Activated CD4-positive, CD25-positive, alpha-beta regulatory T cell treated with anti-CD3 and anti-CD28 coated beads, Interleukin-2, amount 50 U/mL, for 72 hours (primary cell): ENCODE measurements at regions not wholly inside any gene's neighbourhood (a gene's known extent, or its start where the extent isn't known, plus 50 kb on each side); places are given as distances from the start of the nearest gene placed in this dataset.
"Not testable (repeated sequence)": the region's sequence is repeated elsewhere in the genome, so short reads cannot be mapped to it uniquely, and the experiment has no call there.

Source experiments
- DNase-seq: peaks from one replicate; pipeline ENCODE4 v3.0.0; 2021

- no peak for DNase-seq
These were observed 152.7 kb upstream of the KITLG start for GRCh38 chr12:88733008-88733407.

- no peak for DNase-seq
These were observed 148.9 kb upstream of the KITLG start for GRCh38 chr12:88729196-88729595.

DNA sequence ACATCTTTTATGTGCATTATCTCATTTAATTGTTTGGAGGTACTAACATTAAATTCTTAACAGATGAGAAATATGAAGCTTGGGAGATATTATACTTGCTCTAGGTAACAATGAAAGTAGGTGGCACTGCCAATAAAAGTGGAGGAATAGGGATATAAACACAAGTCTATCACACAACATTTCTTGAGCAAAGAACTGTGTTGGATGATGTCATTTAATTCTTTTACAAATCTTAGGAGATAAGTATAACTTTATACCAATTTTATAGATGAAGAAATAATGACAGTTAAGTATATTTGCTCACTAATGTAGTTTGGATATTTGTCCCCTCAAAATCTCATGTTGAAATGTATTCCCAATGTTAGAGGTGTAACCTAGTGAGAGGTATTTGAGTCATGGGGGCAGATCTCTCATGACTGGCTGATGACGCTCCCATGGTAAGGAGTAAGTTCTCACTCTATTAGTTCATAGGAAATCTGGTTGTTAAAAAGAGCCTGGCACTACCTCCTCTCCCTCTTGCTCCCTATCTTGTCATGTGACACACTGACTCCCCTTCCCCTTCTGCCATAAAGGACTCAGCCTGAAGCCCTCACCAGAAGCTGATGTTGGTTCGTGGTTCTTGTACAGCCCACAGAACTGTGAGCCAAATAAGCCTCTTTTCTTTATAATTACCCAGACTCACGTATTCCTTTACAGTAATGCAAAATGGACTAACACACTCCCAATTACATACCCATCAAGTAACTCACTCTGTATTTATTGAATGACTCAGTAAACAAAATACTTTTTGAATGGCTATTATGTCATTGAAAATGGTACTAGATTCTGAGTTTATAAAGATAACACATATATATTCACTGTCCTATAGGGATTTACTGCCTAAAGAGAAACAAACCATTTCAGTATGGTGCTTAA lies 146.8 kb upstream of the KITLG start:
- DNase-seq: no peak

DNA sequence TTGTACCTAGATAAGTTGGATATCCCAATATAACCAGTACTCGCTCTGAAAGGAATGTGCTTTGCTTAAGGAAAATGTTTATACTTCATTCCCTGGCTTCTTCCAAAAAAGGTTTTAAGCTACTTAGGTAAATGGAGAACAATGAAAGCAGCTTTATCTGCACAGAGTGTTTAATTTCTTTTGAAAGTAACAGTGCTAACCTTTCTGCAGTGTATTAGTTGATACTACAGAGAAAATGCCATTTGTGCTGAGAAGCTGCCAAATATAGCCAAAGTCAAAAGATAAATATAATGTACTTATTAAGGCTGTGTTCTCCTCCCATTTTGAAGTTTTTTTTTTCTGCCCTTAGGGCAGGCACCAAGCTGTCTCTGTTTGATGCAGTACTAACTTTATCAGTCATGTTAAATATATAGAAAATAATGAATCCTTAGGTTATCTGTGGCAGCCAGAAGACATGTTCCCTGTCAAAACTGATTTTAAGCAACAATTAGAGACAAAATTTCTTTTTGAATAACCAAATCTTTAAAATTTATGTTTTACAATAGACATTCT lies 145.4 kb upstream of the KITLG start:
- DNase-seq: no peak

DNA sequence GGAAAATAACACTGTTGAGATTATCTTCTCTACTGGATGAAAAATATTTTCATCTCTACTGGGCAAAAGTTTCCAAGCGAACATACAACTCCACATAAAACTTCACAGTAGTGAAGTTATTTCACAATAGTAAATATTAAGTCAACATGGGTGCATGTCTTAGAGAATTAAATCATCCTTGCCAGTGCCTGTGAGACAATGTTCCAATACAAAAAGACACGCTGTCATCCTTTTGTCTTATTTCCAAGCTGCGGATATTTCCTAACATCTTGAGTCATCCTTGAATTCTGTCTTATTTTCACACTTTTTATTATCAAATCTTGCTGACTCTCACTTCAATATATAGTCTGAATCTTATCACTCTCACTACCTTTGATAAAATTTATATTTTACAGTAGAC lies 142.9 kb upstream of the KITLG start:
- DNase-seq: no peak

GRCh38 chr12:88720785-88721650 lies 140.7 kb upstream of the KITLG start:
- DNase-seq: no peak

GRCh38 chr12:88720231-88720630 lies 140.0 kb upstream of the KITLG start:
- no peak for DNase-seq

GRCh38 chr12:88717188-88717587 lies 136.9 kb upstream of the KITLG start:
- no peak for DNase-seq

GRCh38 chr12:88716240-88716639 lies 136.0 kb upstream of the KITLG start:
- DNase-seq: no peak

DNA sequence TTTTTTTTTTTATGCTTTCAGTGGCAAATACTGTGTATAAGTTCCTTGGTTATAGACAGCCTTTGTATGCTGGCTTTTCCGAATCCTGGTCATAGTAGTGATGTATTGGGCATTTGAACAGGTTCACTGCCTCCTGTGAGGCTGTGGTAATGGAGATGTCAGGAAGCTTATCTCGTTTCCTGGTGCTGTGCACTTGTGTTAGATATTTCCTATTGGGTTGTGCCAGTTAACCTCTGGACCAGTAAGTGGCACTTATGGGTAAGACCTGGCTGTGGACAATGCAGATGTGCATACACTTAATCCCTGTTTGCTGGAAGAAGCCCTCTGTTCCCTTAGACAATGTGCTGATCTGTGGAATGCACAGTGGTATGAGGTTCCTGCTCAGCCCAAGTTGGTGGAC lies 135.4 kb upstream of the KITLG start:
- DNase-seq: no peak

DNA sequence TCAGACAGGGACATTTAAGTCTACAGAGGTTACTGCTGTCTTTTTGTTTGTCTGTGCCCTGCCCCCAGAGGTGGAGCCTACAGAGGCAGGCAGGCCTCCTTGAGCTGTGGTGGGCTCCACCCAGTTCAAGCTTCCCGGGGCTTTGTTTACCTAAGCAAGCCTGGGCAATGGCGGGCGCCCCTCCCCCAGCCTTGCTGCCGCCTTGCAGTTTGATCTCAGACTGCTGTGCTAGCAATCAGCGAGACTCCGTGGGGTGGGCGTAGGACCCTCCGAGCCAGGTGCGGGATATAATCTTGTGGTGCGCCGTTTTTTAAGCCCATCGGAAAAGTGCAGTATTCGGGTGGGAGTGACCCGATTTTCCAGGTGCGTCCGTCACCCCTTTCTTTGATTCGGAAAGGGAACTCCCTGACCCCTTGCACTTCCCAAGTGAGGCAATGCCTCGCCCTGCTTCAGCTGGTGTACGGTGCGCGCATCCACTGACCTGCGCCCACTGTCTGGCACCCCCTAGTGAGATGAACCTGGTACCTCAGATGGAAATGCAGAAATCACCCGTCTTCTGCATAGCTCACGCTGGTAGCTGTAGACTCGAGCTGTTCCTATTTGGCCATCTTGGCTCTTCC lies 134.1 kb upstream of the KITLG start:
- DNase-seq: not testable (repeated sequence)

GRCh38 chr12:88707800-88708199 lies 127.5 kb upstream of the KITLG start:
- DNase-seq: no peak

DNA sequence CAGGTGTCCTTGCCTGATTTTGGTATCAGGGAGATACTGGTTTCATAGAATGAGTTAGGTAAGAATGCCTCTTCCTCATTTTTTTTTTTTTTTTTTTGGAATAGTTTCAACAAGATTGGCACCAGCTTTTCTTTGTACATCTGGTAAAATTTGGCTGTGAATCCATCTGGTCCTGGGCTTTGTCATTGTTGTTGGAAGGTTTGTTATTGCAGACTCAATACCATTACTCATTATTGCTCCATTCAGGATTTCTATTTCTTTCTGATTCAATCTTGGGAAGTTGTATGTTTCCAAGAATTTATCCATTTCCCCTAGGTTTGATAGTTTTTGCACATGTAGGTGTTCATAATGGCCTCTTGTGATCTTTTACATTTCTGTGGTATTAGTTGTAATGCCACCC lies 126.0 kb upstream of the KITLG start:
- no peak for DNase-seq

- DNase-seq: no peak
These were observed 123.5 kb upstream of the KITLG start for GRCh38 chr12:88703790-88704189.

- no peak for DNase-seq
These were observed 118.2 kb upstream of the KITLG start for GRCh38 chr12:88698471-88698870.

DNA sequence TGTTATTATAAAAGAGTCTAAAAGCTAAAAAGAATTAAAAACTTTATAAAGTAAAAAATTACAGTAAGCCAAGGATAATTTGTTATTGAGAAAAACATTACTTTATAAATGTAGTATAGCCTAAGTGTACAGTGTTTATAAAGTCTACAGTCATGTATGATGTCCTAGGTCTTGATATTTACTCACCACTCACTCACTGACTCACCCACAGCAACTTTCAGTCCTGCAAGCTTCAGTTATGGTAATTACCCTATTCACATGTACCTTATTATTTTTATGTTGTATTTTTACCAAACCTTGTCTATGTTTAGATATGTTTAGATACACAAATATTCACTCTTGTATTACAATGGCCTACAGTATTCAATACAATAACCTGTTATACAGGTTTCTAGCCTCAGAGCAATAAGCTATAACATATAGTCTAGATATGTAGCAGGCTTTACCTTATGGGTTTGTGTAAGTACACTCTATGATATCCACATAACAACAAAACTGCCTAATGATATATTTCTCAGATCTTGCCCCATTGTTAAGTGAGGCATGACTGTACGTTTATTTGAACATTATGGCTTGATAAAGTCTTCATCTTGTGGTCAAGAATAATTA lies 113.7 kb upstream of the KITLG start:
- DNase-seq: no peak

DNA sequence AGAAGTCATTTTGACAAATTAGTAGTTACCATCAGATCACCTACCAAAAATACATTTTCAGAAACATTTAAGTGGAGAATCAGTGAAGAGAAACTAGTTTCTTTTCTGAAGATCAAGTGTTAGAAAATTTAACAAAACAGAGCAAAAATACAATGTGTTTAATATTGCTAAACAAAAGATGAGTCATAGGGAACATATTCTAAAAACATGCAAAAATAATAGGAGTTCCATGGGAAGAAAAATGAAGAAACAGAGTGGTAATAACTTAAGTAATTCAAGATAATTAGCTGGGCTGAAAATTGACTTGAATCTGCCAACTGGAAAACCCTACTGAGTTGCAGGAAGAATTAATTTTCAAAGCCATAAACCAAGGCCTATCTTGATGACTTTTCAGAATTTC lies 111.5 kb upstream of the KITLG start:
- no peak for DNase-seq

GRCh38 chr12:88684610-88685009 lies 104.3 kb upstream of the KITLG start:
- no peak for DNase-seq

DNA sequence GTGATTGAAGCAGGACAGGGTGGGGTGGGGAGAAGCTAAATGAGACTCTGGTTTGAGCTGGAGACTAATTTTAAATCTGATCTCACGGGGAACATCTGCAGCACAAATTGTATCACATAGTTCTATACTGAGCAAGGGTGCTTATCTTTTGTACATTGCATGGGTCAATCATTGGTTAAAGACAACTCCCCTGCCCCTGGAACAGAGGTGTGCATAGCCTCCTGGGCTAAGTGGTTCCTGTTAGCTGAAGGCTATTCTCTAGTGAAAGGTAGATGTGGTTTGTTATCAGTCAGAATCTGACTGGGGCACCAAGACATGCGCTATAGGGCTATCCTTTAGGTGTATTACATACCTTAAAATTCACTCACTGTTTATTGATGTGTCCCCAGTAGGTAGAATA lies 103.9 kb upstream of the KITLG start:
- DNase-seq: no peak

DNA sequence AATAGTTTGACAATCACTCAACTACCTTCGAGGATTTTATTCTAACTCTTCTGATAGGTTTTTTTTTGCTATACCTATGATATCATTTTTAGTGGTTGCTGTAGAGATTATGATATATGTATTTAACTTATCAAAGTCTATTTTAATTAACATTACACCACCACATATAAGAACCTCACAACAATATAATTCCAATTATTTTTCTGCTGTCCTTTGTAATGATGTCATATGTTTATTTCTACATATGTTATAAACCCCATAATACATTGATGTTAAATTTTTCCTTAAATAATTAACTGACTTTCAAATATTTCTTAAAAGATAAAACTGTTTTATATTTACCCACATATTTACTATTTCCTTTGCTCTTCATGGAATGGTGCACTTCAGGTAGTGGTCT lies 103.4 kb upstream of the KITLG start:
- no peak for DNase-seq

DNA sequence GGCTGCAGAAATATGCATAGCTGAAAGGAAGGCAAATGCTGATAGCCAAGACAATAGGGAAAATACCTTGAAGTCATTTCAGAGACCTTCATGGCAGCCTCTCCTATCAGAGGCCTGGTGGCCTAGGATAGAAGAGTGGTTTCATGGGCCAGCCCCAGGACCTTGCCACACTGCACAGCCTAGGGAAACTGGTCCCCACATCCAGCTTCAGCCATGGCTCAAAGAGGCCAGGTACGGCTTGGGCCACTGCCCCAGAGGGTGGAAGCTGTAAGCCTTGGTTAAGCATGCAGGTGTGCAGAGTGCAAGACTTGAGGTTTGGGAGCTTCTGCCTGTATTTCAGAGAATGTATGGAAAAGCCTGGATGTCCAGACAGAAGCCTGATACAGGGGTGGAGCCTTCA lies 101.0 kb upstream of the KITLG start:
- no peak for DNase-seq

DNA sequence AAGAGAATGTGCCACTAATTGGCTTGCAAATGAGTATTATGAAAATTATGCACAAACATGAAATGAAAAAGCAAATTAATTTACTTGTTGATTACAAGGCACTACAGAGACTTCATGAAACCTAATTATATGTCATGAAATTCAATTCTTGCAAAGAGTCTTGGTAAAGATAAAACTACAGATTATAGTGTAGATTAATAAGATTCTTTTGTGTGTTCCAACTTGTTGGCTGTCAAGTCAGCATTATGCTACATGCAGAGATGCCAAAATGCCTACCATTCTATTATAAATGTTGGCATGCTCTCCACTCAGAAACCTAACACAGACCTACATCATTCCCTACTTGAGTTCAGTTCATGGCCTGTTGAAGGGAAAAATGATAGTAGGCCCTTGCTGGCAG lies 97.2 kb upstream of the KITLG start:
- DNase-seq: no peak

DNA sequence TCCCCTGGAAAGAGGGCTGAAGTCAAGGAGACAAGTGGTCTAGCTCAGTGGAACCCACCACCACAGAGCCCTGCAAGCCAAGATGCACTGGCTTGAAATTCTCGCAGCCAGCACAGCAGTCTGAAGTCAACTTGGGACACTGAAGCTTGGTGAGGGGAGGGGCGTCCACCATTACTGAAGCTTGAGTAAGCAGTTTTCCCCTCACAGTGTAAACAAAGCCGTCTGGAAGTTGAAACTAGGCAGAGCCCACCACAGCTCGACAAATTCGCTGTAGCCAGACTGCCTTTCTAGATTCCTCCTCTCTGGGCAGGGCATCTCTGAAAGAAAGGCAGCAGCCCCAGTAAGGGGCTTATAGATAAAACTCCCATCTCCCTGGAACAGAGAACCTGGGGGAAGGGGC lies 87.3 kb upstream of the KITLG start:
- not testable (repeated sequence) for DNase-seq
